ENCODE measurements at regions not wholly inside any gene's neighbourhood (a gene's known extent, or its start where the extent isn't known, plus 50 kb on each side); places are given as distances from the start of the nearest gene placed in this dataset.

DNA sequence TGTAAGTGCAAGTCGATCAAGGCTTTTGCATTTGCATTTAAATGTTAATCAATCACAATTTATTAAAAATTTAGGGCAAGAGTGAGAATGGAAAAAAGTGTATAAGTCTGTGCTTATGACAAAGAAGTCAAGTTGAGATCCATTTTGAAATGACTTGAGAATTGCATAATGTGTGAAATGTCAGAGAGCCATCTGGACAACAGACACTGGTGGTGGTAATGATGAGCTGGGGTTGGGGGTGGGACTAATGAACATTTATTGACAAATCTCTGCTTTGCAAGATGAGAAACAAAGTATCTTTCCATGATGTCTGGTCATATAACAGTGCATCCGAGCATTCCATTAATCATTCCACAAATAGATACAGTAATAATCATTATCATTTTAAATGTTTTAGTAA is 89.4 kb upstream of the ZBTB20 start:
- TF ChIP-seq, protein P1, sequence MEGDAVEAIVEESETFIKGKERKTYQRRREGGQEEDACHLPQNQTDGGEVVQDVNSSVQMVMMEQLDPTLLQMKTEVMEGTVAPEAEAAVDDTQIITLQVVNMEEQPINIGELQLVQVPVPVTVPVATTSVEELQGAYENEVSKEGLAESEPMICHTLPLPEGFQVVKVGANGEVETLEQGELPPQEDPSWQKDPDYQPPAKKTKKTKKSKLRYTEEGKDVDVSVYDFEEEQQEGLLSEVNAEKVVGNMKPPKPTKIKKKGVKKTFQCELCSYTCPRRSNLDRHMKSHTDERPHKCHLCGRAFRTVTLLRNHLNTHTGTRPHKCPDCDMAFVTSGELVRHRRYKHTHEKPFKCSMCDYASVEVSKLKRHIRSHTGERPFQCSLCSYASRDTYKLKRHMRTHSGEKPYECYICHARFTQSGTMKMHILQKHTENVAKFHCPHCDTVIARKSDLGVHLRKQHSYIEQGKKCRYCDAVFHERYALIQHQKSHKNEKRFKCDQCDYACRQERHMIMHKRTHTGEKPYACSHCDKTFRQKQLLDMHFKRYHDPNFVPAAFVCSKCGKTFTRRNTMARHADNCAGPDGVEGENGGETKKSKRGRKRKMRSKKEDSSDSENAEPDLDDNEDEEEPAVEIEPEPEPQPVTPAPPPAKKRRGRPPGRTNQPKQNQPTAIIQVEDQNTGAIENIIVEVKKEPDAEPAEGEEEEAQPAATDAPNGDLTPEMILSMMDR (IDR thresholded peaks at IDR 0.05) = no peak
- TF ChIP-seq POLR2A (IDR thresholded peaks at IDR 0.05) = no peak

Data from stomach (tissue), 4 donors.